Sigmoid colon (tissue), 3 donors: ENCODE measurements at regions not wholly inside any gene's neighbourhood (a gene's known extent, or its start where the extent isn't known, plus 50 kb on each side); places are given as distances from the start of the nearest gene placed in this dataset.

Source experiments
- POLR2A ChIP-seq, 2 donors: fragments of 450-650 bp; IDR thresholded peaks; one replicate each; pipeline ENCODE4 v1.6.1; 2016; ENCODE audit warnings: antibody characterized with exemption in 2 of 2, mild to moderate bottlenecking in 2 of 2, moderate library complexity in 2 of 2
- TF ChIP-seq, protein P1 (sequence below), 4 experiments: fragments of 450-650 bp in 3 of 4; fragments of 200-600 bp in 1 of 4; IDR thresholded peaks; one replicate each; pipeline ENCODE4 v1.5.1; 2016 to 2019; ENCODE audit warnings: antibody characterized with exemption in 4 of 4, mild to moderate bottlenecking in 3 of 4, moderate library complexity in 2 of 4

DNA sequence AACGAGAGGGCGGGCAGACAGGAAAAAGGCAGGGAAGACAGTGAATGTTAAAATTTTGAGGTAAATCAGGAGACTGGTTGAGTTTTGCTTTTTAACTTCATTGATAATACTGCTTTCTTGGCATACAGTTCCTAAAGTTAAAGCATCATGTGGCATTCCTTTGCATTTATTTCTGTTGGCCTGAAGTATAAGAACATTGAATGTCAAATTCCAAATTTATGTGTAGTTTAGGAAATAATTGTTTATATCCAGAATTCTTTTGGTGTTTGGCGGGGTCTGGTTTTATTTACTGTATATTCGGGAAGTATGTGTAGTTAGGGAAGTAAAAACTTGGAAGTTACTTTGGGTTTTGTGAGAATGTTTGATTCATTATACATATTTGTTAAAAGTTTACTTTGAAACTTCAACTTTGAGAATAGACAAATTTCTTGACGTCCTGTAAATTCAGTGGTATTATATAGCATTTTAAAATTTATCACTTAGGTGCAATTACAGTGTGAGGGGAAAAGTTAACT is 83.2 kb downstream of the PTPDC1 start:
- TF ChIP-seq, protein P1, sequence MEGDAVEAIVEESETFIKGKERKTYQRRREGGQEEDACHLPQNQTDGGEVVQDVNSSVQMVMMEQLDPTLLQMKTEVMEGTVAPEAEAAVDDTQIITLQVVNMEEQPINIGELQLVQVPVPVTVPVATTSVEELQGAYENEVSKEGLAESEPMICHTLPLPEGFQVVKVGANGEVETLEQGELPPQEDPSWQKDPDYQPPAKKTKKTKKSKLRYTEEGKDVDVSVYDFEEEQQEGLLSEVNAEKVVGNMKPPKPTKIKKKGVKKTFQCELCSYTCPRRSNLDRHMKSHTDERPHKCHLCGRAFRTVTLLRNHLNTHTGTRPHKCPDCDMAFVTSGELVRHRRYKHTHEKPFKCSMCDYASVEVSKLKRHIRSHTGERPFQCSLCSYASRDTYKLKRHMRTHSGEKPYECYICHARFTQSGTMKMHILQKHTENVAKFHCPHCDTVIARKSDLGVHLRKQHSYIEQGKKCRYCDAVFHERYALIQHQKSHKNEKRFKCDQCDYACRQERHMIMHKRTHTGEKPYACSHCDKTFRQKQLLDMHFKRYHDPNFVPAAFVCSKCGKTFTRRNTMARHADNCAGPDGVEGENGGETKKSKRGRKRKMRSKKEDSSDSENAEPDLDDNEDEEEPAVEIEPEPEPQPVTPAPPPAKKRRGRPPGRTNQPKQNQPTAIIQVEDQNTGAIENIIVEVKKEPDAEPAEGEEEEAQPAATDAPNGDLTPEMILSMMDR (IDR thresholded peaks at IDR 0.05): no peak
- no peak for TF ChIP-seq POLR2A (IDR thresholded peaks at IDR 0.05)
